HEK293 (cell line): ENCODE measurements at regions not wholly inside any gene's neighbourhood (a gene's known extent, or its start where the extent isn't known, plus 50 kb on each side); places are given as distances from the start of the nearest gene placed in this dataset.

Source experiments
- TCF7L2 ChIP-seq: IDR thresholded peaks from 2 replicates; pipeline ENCODE4 v1.6.1; 2011; ENCODE audit warnings: low read depth, mild to moderate bottlenecking, inconsistent platforms, low read length, moderate library complexity, borderline replicate concordance
- ZBTB1 ChIP-seq: fragments of 450-650 bp; formaldehyde crosslinking; IDR thresholded peaks from 2 replicates; pipeline ENCODE4 v1.5.1; 2016; ENCODE audit warnings: missing biosample characterization, missing genetic modification characterization
- ZBTB20 ChIP-seq: fragments of 450-650 bp; formaldehyde crosslinking; IDR thresholded peaks from 2 replicates; pipeline ENCODE4 v1.5.1; 2016; ENCODE audit warnings: missing biosample characterization, missing genetic modification characterization
- ZNF391 ChIP-seq: fragments of 450-650 bp; formaldehyde crosslinking; IDR thresholded peaks from 2 replicates; pipeline ENCODE4 v1.5.1; 2016; ENCODE audit warnings: low read depth, missing biosample characterization, missing genetic modification characterization, borderline replicate concordance
- ZNF529 ChIP-seq: fragments of 450-650 bp; formaldehyde crosslinking; IDR thresholded peaks from 2 replicates; pipeline ENCODE4 v1.5.1; 2017; ENCODE audit warnings: missing genetic modification characterization, missing biosample characterization; ENCODE audit not compliant: insufficient replicate concordance
- ZNF677 ChIP-seq: fragments of 450-650 bp; IDR thresholded peaks from 2 replicates; pipeline ENCODE4 v1.5.0; 2018; ENCODE audit warnings: missing biosample characterization, mild to moderate bottlenecking, missing genetic modification characterization, moderate library complexity
- TF ChIP-seq, protein P1 (sequence below): fragments of 450-650 bp; formaldehyde crosslinking; IDR thresholded peaks from 2 replicates; pipeline ENCODE4 v1.5.1; 2016; ENCODE audit warnings: missing biosample characterization, missing genetic modification characterization
- TF ChIP-seq, protein P2 (sequence below): fragments of 450-650 bp; formaldehyde crosslinking; IDR thresholded peaks from 2 replicates; pipeline ENCODE4 v1.5.1; 2016; ENCODE audit warnings: missing biosample characterization, missing genetic modification characterization

GRCh38 chr16:86272744-86273143 is 237.6 kb upstream of the FOXF1 start:
- TF ChIP-seq ZNF391 (tag by site-specific recombination) (no peak), ZNF677 (tag by site-specific recombination) (no peak), ZBTB1 (tag by site-specific recombination) (no peak), TCF7L2 (no peak), ZNF529 (tag by site-specific recombination) (no peak), ZBTB20 (tag by site-specific recombination) (no peak)
- TF ChIP-seq, protein P1, sequence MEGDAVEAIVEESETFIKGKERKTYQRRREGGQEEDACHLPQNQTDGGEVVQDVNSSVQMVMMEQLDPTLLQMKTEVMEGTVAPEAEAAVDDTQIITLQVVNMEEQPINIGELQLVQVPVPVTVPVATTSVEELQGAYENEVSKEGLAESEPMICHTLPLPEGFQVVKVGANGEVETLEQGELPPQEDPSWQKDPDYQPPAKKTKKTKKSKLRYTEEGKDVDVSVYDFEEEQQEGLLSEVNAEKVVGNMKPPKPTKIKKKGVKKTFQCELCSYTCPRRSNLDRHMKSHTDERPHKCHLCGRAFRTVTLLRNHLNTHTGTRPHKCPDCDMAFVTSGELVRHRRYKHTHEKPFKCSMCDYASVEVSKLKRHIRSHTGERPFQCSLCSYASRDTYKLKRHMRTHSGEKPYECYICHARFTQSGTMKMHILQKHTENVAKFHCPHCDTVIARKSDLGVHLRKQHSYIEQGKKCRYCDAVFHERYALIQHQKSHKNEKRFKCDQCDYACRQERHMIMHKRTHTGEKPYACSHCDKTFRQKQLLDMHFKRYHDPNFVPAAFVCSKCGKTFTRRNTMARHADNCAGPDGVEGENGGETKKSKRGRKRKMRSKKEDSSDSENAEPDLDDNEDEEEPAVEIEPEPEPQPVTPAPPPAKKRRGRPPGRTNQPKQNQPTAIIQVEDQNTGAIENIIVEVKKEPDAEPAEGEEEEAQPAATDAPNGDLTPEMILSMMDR: no peak
- TF ChIP-seq, protein P2, sequence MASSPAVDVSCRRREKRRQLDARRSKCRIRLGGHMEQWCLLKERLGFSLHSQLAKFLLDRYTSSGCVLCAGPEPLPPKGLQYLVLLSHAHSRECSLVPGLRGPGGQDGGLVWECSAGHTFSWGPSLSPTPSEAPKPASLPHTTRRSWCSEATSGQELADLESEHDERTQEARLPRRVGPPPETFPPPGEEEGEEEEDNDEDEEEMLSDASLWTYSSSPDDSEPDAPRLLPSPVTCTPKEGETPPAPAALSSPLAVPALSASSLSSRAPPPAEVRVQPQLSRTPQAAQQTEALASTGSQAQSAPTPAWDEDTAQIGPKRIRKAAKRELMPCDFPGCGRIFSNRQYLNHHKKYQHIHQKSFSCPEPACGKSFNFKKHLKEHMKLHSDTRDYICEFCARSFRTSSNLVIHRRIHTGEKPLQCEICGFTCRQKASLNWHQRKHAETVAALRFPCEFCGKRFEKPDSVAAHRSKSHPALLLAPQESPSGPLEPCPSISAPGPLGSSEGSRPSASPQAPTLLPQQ: no peak
